T-helper 1 cell treated with Interleukin-12 subunit alpha and Interleukin-12 subunit beta and Interleukin-4 antibody, amounts not matched to agents 30 ng/mL and 1 ng/mL, for 36 hours (primary cell): ENCODE measurements at regions not wholly inside any gene's neighbourhood (a gene's known extent, or its start where the extent isn't known, plus 50 kb on each side); places are given as distances from the start of the nearest gene placed in this dataset.

Experiments used
- intact Hi-C: fragments of 100-400 bp; cut with micrococcal nuclease; formaldehyde crosslinking; loops from one replicate; pipeline ENCODE4 v1.15.1; 2024

GRCh38 chr2:66717973-66718372 lies 283.0 kb downstream of the MEIS1 start:
- intact Hi-C loops = no loop called here

GRCh38 chr2:66721776-66722175 lies 286.9 kb downstream of the MEIS1 start:
- intact Hi-C loops = no loop called here

GRCh38 chr2:66724241-66724640 lies 289.3 kb downstream of the MEIS1 start:
- intact Hi-C loops = no loop called here

GRCh38 chr2:66729416-66730330 lies 294.7 kb downstream of the MEIS1 start:
- intact Hi-C loops = no loop called here

GRCh38 chr2:66730441-66730840 lies 295.5 kb downstream of the MEIS1 start:
- intact Hi-C loops = no loop called here

GRCh38 chr2:66733364-66733999 lies 298.6 kb downstream of the MEIS1 start:
- intact Hi-C loops = no loop called here

GRCh38 chr2:66748939-66749338 lies 314.0 kb downstream of the MEIS1 start:
- intact Hi-C loops = no loop called here

GRCh38 chr2:66749566-66749965 lies 314.6 kb downstream of the MEIS1 start:
- intact Hi-C loops = no loop called here

- intact Hi-C loops = no loop called here
These were observed 318.3 kb downstream of the MEIS1 start for GRCh38 chr2:66753257-66753656.

GRCh38 chr2:66753660-66754059 lies 318.7 kb downstream of the MEIS1 start:
- intact Hi-C loops = no loop called here

- intact Hi-C loops = no loop called here
These were observed 321.0 kb downstream of the MEIS1 start for GRCh38 chr2:66755974-66756373.

- intact Hi-C loops = no loop called here
These were observed 326.9 kb downstream of the MEIS1 start for GRCh38 chr2:66761826-66762225.

GRCh38 chr2:66762761-66763160 lies 327.8 kb downstream of the MEIS1 start:
- intact Hi-C loops = no loop called here

GRCh38 chr2:66766582-66766981 lies 331.7 kb downstream of the MEIS1 start:
- intact Hi-C loops = no loop called here

- intact Hi-C loops = no loop called here
These were observed 336.5 kb downstream of the MEIS1 start for GRCh38 chr2:66771359-66771976.

- intact Hi-C loops = no loop called here
These were observed 337.7 kb downstream of the MEIS1 start for GRCh38 chr2:66772618-66773017.

GRCh38 chr2:66775730-66776422 lies 341.0 kb downstream of the MEIS1 start:
- intact Hi-C loops = no loop called here

- intact Hi-C loops = no loop called here
These were observed 346.9 kb downstream of the MEIS1 start for GRCh38 chr2:66781804-66782203.

GRCh38 chr2:66782780-66783361 lies 347.9 kb downstream of the MEIS1 start:
- intact Hi-C loops = no loop called here

GRCh38 chr2:66789741-66790140 lies 354.8 kb downstream of the MEIS1 start:
- intact Hi-C loops = no loop called here

- intact Hi-C loops = no loop called here
These were observed 355.8 kb downstream of the MEIS1 start for GRCh38 chr2:66790651-66791181.
